ENCODE measurements at regions not wholly inside any gene's neighbourhood (a gene's known extent, or its start where the extent isn't known, plus 50 kb on each side); places are given as distances from the start of the nearest gene placed in this dataset.

DNA sequence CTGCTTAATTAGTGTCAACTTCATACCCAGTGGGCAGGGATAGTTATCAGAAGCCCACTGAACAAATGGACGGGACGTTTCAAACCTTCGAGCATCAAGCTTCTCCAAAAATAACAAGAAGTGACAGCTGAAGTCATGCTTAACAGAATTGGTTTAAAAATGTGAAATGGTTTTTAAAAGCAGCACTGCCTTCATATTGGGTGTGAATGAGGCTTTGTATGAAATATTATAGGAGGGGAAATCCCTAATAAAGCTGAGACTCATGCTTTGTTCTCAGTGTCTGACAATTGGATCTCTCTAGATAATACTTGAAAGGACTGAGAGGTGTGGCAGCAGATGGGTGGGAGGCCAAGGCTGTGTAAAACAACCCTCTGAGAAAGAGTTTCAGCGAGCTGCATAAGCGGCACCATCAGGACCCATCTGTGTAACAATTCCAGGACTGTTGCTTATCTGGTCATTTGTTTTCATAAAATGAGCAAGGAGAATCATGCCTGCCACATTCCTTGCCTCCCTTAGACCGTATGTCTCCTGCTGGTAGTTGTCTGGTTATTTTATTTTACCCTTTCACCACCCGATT is 667.7 kb downstream of the DIAPH3 start (continued):
- TF ChIP-seq, protein P1, sequence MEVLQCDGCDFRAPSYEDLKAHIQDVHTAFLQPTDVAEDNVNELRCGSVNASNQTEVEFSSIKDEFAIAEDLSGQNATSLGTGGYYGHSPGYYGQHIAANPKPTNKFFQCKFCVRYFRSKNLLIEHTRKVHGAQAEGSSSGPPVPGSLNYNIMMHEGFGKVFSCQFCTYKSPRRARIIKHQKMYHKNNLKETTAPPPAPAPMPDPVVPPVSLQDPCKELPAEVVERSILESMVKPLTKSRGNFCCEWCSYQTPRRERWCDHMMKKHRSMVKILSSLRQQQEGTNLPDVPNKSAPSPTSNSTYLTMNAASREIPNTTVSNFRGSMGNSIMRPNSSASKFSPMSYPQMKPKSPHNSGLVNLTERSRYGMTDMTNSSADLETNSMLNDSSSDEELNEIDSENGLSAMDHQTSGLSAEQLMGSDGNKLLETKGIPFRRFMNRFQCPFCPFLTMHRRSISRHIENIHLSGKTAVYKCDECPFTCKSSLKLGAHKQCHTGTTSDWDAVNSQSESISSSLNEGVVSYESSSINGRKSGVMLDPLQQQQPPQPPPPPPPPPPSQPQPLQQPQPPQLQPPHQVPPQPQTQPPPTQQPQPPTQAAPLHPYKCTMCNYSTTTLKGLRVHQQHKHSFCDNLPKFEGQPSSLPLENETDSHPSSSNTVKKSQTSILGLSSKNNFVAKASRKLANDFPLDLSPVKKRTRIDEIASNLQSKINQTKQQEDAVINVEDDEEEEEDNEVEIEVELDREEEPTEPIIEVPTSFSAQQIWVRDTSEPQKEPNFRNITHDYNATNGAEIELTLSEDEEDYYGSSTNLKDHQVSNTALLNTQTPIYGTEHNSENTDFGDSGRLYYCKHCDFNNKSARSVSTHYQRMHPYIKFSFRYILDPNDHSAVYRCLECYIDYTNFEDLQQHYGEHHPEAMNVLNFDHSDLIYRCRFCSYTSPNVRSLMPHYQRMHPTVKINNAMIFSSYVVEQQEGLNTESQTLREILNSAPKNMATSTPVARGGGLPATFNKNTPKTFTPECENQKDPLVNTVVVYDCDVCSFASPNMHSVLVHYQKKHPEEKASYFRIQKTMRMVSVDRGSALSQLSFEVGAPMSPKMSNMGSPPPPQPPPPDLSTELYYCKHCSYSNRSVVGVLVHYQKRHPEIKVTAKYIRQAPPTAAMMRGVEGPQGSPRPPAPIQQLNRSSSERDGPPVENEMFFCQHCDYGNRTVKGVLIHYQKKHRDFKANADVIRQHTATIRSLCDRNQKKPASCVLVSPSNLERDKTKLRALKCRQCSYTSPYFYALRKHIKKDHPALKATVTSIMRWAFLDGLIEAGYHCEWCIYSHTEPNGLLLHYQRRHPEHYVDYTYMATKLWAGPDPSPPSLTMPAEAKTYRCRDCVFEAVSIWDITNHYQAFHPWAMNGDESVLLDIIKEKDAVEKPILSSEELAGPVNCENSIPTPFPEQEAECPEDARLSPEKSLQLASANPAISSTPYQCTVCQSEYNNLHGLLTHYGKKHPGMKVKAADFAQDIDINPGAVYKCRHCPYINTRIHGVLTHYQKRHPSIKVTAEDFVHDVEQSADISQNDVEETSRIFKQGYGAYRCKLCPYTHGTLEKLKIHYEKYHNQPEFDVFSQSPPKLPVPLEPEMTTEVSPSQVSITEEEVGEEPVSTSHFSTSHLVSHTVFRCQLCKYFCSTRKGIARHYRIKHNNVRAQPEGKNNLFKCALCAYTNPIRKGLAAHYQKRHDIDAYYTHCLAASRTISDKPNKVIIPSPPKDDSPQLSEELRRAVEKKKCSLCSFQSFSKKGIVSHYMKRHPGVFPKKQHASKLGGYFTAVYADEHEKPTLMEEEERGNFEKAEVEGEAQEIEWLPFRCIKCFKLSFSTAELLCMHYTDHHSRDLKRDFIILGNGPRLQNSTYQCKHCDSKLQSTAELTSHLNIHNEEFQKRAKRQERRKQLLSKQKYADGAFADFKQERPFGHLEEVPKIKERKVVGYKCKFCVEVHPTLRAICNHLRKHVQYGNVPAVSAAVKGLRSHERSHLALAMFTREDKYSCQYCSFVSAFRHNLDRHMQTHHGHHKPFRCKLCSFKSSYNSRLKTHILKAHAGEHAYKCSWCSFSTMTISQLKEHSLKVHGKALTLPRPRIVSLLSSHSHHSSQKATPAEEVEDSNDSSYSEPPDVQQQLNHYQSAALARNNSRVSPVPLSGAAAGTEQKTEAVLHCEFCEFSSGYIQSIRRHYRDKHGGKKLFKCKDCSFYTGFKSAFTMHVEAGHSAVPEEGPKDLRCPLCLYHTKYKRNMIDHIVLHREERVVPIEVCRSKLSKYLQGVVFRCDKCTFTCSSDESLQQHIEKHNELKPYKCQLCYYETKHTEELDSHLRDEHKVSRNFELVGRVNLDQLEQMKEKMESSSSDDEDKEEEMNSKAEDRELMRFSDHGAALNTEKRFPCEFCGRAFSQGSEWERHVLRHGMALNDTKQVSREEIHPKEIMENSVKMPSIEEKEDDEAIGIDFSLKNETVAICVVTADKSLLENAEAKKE (CRISPR knock-in tag; IDR thresholded peaks at IDR 0.05), result no peak
- TF ChIP-seq, protein P2, sequence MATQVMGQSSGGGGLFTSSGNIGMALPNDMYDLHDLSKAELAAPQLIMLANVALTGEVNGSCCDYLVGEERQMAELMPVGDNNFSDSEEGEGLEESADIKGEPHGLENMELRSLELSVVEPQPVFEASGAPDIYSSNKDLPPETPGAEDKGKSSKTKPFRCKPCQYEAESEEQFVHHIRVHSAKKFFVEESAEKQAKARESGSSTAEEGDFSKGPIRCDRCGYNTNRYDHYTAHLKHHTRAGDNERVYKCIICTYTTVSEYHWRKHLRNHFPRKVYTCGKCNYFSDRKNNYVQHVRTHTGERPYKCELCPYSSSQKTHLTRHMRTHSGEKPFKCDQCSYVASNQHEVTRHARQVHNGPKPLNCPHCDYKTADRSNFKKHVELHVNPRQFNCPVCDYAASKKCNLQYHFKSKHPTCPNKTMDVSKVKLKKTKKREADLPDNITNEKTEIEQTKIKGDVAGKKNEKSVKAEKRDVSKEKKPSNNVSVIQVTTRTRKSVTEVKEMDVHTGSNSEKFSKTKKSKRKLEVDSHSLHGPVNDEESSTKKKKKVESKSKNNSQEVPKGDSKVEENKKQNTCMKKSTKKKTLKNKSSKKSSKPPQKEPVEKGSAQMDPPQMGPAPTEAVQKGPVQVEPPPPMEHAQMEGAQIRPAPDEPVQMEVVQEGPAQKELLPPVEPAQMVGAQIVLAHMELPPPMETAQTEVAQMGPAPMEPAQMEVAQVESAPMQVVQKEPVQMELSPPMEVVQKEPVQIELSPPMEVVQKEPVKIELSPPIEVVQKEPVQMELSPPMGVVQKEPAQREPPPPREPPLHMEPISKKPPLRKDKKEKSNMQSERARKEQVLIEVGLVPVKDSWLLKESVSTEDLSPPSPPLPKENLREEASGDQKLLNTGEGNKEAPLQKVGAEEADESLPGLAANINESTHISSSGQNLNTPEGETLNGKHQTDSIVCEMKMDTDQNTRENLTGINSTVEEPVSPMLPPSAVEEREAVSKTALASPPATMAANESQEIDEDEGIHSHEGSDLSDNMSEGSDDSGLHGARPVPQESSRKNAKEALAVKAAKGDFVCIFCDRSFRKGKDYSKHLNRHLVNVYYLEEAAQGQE (IDR thresholded peaks at IDR 0.05; ENCODE audit: unreplicated experiment), result no peak
- no peak for TF ChIP-seq NANOG (IDR thresholded peaks at IDR 0.05; ENCODE audit: borderline replicate concordance)
- no peak for TF ChIP-seq ZNF114 (CRISPR knock-in tag; IDR thresholded peaks at IDR 0.05)
- no peak for TF ChIP-seq EZH2 (IDR thresholded peaks at IDR 0.05; ENCODE audit: low read depth, unreplicated experiment)

All from GM23338 (cell line).